Keratinocyte (primary cell): ENCODE measurements at regions not wholly inside any gene's neighbourhood (a gene's known extent, or its start where the extent isn't known, plus 50 kb on each side); places are given as distances from the start of the nearest gene placed in this dataset.

Experiments
- EZH2 ChIP-seq: IDR thresholded peaks from one replicate; pipeline ENCODE4 v1.6.1; 2012; ENCODE audit warnings: inconsistent platforms, mild to moderate bottlenecking, low read length, moderate library complexity
- TF ChIP-seq, protein P1 (sequence below), 3 experiments: IDR thresholded peaks in 1 of 3; conservative IDR thresholded peaks in 1 of 3; optimal IDR thresholded peaks in 1 of 3; 2 replicates in 2 of 3; 3 replicates in 1 of 3; pipeline versions ENCODE3 to v1.5.1; 2011; ENCODE audit warnings: low read length in 3 of 3, mild to moderate bottlenecking in 3 of 3, moderate library complexity in 2 of 3, control low read depth in 1 of 3, inconsistent platforms in 1 of 3; ENCODE audit not compliant: insufficient read depth in 2 of 3; ENCODE audit errors: extremely low read depth in 1 of 3

DNA sequence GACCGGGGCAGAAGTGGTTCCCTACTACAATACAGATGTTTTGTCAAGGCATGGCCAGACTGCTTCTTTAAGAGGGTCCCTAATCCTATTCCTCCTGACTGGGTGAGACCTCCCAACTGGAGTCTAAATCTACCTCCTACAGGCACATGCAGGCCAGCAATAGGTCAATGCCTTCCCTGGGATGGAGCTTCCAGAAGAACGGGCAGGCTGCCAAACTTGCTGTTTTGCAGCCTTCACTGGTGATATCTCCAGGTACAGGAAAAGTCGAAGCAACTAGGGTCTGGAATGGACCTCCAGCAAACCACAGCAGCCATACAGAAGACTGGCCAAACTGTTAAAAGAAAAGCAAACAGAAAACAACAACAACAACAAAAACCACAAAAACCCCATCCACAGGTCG is 678.4 kb upstream of the DIAPH2 start:
- TF ChIP-seq, protein P1, sequence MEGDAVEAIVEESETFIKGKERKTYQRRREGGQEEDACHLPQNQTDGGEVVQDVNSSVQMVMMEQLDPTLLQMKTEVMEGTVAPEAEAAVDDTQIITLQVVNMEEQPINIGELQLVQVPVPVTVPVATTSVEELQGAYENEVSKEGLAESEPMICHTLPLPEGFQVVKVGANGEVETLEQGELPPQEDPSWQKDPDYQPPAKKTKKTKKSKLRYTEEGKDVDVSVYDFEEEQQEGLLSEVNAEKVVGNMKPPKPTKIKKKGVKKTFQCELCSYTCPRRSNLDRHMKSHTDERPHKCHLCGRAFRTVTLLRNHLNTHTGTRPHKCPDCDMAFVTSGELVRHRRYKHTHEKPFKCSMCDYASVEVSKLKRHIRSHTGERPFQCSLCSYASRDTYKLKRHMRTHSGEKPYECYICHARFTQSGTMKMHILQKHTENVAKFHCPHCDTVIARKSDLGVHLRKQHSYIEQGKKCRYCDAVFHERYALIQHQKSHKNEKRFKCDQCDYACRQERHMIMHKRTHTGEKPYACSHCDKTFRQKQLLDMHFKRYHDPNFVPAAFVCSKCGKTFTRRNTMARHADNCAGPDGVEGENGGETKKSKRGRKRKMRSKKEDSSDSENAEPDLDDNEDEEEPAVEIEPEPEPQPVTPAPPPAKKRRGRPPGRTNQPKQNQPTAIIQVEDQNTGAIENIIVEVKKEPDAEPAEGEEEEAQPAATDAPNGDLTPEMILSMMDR (optimal IDR thresholded peaks at IDR 0.05 in 1 of 3, IDR thresholded peaks at IDR 0.05 in 1 of 3, conservative IDR thresholded peaks at IDR 0.05 in 1 of 3; ENCODE audit: extremely low read depth in 1 of 3, insufficient read depth in 2 of 3, low read length in 3 of 3): no peak
- no peak for TF ChIP-seq EZH2
